DMS53 treated with DMSO at 0.1 percent for 48 hours (cell line): ENCODE measurements at regions not wholly inside any gene's neighbourhood (a gene's known extent, or its start where the extent isn't known, plus 50 kb on each side); places are given as distances from the start of the nearest gene placed in this dataset.

Experiments
- DNase-seq: peaks from one replicate; lab custom pipeline; 2025; ENCODE audit not compliant: unreplicated experiment; lab: John Stamatoyannopoulos, UW

- DNase-seq, result no peak
Observed at GRCh38 chr2:217451666-217452065, 551.1 kb downstream of the TNS1 start.

- no peak for DNase-seq
Observed at GRCh38 chr2:217449444-217449843, 553.4 kb downstream of the TNS1 start.

GRCh38 chr2:217448860-217449259 lies 553.9 kb downstream of the TNS1 start:
- no peak for DNase-seq

- no peak for DNase-seq
Observed at GRCh38 chr2:217445723-217446122, 557.1 kb downstream of the TNS1 start.

GRCh38 chr2:217444932-217445331 lies 557.9 kb downstream of the TNS1 start:
- DNase-seq, result no peak

GRCh38 chr2:217444509-217444908 lies 558.3 kb downstream of the TNS1 start:
- DNase-seq, result no peak

- no peak for DNase-seq
Observed at GRCh38 chr2:217443601-217444000, 559.2 kb downstream of the TNS1 start.

DNA sequence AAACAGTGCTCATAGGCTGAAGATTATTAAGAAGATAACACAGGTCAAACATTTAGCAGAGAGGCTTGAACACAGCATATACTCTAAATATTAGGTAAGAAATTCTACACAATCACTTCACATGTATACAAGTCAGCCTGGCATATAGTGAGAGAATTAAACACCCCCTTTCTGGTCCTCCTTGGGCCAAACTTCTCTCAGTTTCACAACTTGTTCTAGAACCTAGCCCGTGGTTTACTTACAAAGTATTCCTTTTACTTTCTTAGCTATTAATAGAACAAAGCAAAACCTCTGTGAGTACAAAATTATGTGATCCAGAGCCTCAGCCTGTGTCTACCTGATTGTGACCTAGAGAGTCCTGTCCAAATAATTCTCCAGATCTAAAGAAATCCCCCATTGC lies 562.8 kb downstream of the TNS1 start:
- DNase-seq, result no peak

GRCh38 chr2:217438821-217439220 lies 564.0 kb downstream of the TNS1 start:
- DNase-seq, result no peak

- no peak for DNase-seq
Observed at GRCh38 chr2:217438136-217438535, 564.7 kb downstream of the TNS1 start.

DNA sequence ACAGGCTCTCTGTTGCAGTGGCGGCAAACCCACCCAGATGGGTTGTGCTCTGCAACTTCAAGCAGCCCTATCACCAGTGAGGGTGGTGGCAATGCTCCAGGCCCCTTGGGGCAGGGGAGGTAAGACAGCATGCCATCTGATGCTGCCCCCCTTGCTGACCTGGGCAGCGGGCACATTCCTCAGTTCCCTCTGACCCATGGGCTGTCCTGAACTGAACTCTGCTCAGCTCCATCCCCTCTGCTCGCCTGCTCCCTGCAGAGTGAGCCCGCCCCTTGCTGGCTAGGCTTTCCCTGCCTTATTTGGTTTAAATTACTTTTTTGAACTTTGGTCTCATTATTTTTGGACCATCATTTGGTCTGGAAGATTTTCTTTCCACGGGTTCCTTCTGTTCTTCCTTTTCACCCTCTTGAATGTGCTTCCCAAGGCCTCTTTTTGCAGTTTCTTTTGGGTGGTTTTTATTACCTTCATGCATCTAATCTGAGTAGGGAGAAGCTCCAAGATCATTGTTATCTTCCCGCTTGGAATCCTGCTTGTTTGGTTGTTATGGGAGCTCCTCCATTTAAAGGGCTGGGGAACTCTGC lies 565.4 kb downstream of the TNS1 start:
- DNase-seq, result no peak

- no peak for DNase-seq
Observed at GRCh38 chr2:217436386-217436785, 566.4 kb downstream of the TNS1 start.

DNA sequence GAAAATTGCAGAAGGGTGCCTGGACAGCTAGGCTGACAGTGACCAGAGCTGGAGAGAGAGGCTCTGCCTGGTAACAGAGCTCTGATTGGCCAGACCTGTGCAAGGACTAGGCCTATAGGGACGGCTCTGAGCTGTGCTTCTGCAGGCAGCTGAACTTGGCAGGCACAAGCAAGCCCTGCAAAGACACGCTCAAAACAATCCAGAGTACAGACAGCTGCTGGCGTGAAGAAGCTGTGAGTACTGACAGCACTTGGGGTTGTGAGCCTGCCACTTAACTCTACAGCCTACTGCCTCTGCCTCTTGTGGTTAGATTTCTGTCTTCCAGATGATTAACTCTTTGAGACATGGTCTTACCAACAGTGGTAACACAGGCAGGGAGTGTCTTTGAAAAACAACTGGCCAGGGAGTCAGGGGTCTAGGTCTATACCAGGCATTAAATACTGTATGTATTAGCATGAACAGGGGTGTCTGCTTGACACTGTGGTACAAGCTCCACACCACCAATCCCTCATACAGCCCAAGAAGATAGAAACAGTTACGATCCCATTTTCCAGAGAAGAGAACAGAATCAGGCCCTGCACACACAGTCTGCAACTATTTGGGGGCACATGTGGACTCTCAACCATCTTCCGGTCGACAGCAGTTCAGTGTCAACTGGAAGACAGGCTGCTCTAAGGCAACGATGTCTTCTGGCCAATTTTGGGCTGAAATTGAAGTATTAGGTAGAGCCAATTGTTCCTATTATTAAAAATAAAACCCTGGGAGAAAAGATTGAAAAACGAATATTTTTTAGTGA lies 568.4 kb downstream of the TNS1 start:
- DNase-seq, result peak; percentile 76

- DNase-seq, result no peak
Observed at GRCh38 chr2:217433522-217433921, 569.3 kb downstream of the TNS1 start.

DNA sequence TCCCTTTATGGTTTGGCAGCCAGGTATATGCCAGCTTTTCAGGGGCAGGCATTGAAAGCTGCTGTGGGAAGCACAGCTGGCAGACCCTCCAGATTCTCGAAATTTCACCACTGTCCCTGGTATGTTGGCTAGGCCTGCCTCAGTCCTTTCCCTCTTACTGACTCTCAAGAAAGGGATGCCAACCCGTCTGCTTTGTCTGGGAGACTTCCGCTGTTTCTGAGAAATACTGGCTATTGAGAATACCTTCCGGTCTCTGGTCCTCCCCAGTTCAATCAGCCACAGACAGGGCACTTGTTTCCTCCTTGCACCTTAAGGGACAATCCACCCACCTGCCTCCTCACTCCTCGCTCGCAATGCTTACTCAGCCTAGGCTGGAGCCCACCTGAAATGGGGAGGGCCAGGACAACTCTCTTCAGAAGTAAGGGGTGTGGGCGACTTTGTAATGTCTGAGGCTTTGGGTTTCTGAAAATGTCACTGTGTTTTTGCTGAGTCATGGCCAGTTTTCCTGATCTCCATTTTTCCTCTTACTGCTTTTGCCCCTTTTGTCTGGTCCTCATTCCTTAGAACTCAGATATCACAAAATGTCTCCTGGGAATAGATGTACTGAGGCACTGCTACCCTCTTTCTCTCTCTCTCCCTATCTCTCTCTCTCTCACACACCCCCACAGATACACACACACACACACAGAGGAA lies 571.1 kb downstream of the TNS1 start:
- DNase-seq, result no peak

GRCh38 chr2:217430916-217431576 lies 571.2 kb upstream of the TNP1 start:
- DNase-seq, result no peak

- DNase-seq, result no peak
Observed at GRCh38 chr2:217429981-217430500, 570.2 kb upstream of the TNP1 start.

DNA sequence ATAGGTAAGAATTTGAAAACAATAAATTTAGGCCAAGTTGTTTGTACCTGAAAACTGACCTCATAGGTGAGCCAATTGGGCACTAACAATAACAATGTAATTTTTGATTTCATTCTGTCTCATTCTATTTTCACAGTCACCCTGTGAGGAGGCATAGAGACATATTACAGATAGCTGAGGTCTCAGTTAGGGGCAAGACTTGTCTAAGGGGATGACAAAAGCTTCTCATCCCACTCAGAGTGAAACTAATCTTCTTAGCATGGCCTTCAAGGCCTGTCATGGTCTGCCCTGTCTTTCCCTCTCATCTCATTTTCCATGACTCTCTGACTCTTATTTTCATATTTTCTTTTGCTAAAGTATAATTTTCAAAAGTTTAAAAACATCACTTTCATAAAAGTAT lies 562.0 kb upstream of the TNP1 start:
- DNase-seq, result no peak

- no peak for DNase-seq
Observed at GRCh38 chr2:217420854-217421253, 561.0 kb upstream of the TNP1 start.

GRCh38 chr2:217419055-217419671 lies 559.3 kb upstream of the TNP1 start:
- DNase-seq, result no peak

DNA sequence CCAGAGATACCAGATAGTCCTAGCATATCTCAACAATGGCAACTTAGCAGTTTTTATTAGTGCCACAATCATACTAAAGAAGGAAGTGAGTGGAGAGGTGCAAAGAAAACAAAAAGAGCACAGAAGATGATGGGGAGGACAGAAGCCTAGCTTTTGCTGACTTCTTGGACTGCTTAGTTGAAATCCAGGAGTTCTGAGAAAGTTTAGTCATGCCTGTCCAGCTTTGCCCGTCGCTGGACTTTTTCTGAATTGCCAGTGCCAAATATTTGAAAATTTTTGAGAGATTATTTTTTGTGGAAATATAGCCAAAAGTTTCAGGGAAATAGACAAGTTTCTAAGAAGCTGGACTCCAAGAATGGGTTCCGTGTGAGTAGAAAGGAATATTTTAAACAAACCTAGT lies 558.7 kb upstream of the TNP1 start:
- no peak for DNase-seq
